Erythroblast (primary cell): ENCODE measurements at regions not wholly inside any gene's neighbourhood (a gene's known extent, or its start where the extent isn't known, plus 50 kb on each side); places are given as distances from the start of the nearest gene placed in this dataset.

Experiments used
- DNase-seq, 2 experiments: peaks; one replicate each; lab custom pipeline; 2025; lab: John Stamatoyannopoulos, UW
- GATA1 ChIP-seq: IDR thresholded peaks from 2 replicates; pipeline ENCODE4 v1.6.1; 2011; ENCODE audit warnings: low read depth, mild to moderate bottlenecking, control low read depth, low read length, moderate library complexity
- POLR2A ChIP-seq: IDR thresholded peaks from 2 replicates; pipeline ENCODE4 v1.6.1; 2011; ENCODE audit warnings: mild to moderate bottlenecking, low read length

GRCh38 chr5:89388872-89389271 lies 505.9 kb upstream of the MEF2C start:
- no peak for DNase-seq
- TF ChIP-seq GATA1 = no peak
- no peak for TF ChIP-seq POLR2A

- TF ChIP-seq POLR2A (no peak), GATA1 (no peak)
- no peak for DNase-seq
Observed at GRCh38 chr5:89384391-89384790, 501.4 kb upstream of the MEF2C start.

GRCh38 chr5:89380635-89381034 lies 497.7 kb upstream of the MEF2C start:
- TF ChIP-seq GATA1 (no peak), POLR2A (no peak)

GRCh38 chr5:89377767-89378455 lies 494.9 kb upstream of the MEF2C start:
- no peak for DNase-seq
- TF ChIP-seq POLR2A (no peak), GATA1 (no peak)

More at GRCh38 chr5:89380635-89381034, 497.7 kb upstream of the MEF2C start:
- no peak for DNase-seq

GRCh38 chr5:89374818-89375521 lies 492.0 kb upstream of the MEF2C start:
- no peak for TF ChIP-seq GATA1
- TF ChIP-seq POLR2A = no peak
- no peak for DNase-seq

GRCh38 chr5:89374144-89374784 lies 491.3 kb upstream of the MEF2C start:
- TF ChIP-seq GATA1 = no peak
- DNase-seq = no peak

- TF ChIP-seq POLR2A (no peak), GATA1 (no peak)
- DNase-seq = no peak
Observed at GRCh38 chr5:89372176-89372575, 489.2 kb upstream of the MEF2C start.

- no peak for TF ChIP-seq GATA1
- no peak for TF ChIP-seq POLR2A
- no peak for DNase-seq
Observed at GRCh38 chr5:89371646-89372045, 488.7 kb upstream of the MEF2C start.

GRCh38 chr5:89359046-89359445 lies 476.1 kb upstream of the MEF2C start:
- no peak for DNase-seq
- TF ChIP-seq GATA1 (no peak), POLR2A (no peak)

DNA sequence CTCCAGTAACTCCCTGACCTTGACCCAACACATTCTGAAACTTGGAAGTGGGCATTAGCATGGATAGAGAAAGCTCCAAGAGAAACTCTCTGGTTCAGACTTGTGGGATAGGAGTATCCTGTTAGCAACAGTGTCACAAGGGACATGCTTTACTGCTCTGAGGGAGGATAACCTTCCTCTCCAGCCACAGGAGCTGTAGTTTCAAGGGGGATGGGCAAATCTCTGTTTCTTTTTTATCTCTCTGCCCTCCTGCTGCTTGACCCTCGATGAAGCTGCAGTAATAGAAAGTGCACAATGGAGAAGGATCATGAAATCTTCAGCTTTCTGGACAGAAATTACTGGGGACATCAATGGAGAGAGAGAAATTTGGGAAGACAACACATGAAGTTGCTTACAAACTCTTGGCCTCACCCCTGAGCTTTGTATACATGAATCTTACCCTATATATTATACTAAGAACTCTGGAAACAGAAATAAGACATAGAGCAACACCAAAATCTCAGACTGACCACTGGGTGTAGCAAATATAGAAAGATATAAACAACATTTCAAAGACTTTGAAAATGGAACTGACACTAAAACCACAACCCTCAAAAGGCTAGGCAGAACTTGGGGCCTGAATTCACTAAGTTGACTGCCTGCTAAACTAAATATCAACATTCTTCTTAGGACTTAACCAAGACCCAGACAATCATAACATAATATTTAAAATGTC lies 471.0 kb upstream of the MEF2C start:
- no peak for DNase-seq
- TF ChIP-seq GATA1 = no peak
- no peak for TF ChIP-seq POLR2A

GRCh38 chr5:89351975-89352374 lies 469.0 kb upstream of the MEF2C start:
- TF ChIP-seq GATA1 = no peak
- no peak for TF ChIP-seq POLR2A
- no peak for DNase-seq

DNA sequence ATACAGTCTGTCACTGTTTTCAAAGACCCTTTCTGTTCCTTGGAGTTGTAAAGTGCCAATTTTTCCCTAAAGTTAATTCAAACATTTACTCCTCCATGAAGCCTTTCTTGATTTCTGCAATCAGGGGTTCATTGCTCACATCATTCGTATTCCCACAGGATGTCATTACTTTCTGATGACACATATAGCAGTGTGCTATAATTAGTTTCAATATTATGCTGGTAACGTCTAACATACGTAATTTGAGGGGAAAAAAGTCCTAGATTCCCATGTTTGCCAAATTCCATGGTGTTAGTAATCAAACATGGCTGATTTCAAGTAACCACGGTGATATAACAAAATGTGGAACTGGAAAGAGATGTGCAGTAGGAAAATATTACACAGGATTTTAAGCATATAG lies 468.2 kb upstream of the MEF2C start:
- no peak for DNase-seq
- no peak for TF ChIP-seq POLR2A
- no peak for TF ChIP-seq GATA1

DNA sequence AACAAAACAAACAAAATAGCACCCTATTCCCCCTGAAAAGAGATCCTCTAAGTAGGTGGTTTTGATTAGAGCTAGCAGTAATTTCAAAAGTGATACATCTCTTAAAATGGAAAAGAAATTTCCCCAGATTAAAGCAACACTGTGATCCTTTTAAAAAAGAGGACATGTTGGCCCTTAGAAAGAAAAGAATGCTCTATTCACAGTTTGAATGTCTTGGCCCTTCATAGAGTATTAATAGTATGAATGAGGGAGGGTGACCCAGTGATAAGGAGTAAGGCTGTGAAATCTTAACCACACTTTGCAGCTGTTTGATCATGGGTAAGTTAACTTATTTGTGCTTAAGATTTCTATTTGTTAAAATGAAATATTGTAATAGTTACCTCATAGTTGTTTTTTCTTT lies 467.7 kb upstream of the MEF2C start:
- no peak for TF ChIP-seq POLR2A
- TF ChIP-seq GATA1 = no peak

DNA sequence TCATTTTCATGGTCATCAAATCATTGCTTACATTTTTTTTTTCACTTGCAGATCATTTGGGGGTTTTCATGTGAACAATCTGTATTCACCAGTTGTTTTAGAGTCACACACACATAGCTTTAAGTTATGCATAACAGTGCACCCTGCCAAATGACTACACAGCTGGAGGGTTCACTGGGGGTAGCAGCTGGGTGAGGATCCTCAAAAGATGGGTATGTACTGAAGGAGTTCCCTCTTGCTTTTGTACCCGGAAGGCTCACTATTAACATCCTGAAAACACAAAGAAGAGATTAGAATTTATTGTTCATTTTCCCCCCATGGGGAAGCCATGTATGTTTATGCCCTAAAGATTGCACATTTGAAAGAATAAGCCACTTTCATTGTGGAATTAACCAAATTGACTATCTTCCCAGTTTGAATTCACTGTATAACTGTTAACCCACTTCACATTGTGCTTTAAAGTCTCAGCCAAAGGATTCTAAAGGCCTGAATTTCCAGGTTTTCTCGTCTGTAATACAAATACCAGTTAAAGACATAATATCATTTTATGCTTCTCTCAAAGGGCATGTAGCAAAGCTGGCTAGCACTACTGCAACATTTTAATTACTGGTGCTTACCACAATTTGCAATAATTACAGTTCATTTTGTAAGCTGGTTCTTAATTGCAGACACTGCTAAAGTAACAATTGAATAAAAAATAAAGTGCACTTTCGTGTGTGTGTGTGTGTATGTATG lies 466.4 kb upstream of the MEF2C start:
- no peak for DNase-seq
- TF ChIP-seq POLR2A (no peak), GATA1 (no peak)

More for the DNA sequence above, 467.7 kb upstream of the MEF2C start:
- DNase-seq = no peak
